K562 (cell line): ENCODE measurements at regions not wholly inside any gene's neighbourhood (a gene's known extent, or its start where the extent isn't known, plus 50 kb on each side); places are given as distances from the start of the nearest gene placed in this dataset.

Experiments
- ATAC-seq: fragments of 200-7000 bp; cut with Tn5 transposase; 3 replicates; pipeline ENCODE4 v1.9.1; 2020; ENCODE audit warnings: moderate library complexity
- BruUV-seq: library from RNA; stranded (reverse); fragments of 400-500 nt; replicated peaks from 2 replicates; lab custom pipeline; 2021; lab: Mats Ljungman, UMichigan
- CTCF ChIA-PET: fragments of 300-600 bp; formaldehyde crosslinking; extraction: SDS; loops from one replicate; lab custom pipeline; 2021; ENCODE audit warnings: low intra/inter-chr PET ratio; lab: Yijun Ruan, JAX
- POLR2A ChIA-PET: fragments of 300-600, 350-650 bp; sonication (Branson Sonifier 250); formaldehyde crosslinking; extraction: SDS; loops from one replicate; lab custom pipeline; 2021; ENCODE audit warnings: antibody characterized with exemption, inconsistent platforms; lab: Yijun Ruan, JAX
- DNase-seq, 4 experiments: peaks; one replicate each; pipeline versions ENCODE4 v3.0.0 to v3.0.0-alpha.2; 2011 to 2018; ENCODE audit warnings: low spot score in 3 of 4, mixed read lengths in 3 of 4; ENCODE audit errors: extremely low read depth in 1 of 4
- FAIRE-seq: peaks from 2 replicates; lab custom pipeline; 2011; peaks lifted over from hg19 to GRCh38; lab: Jason Lieb, UNC
- H2AFZ ChIP-seq: 2 replicates; pipeline ENCODE4 v1.6.0; 2011; ENCODE audit warnings: low read depth, low read length, control low read depth, inconsistent platforms
- H3K27ac ChIP-seq: fragments of 200-600 bp; 3 replicates; pipeline ENCODE4 v1.8.0; 2011; ENCODE audit warnings: low read depth, mild to moderate bottlenecking, control low read depth, inconsistent platforms, low read length, moderate library complexity, mixed read lengths; ENCODE audit errors: extremely low read depth
- H3K27me3 ChIP-seq, 2 experiments: fragments of 300-600 bp in 1 of 2; 2 replicates in 1 of 2; 3 replicates in 1 of 2; pipeline versions ENCODE4 v1.6.0 to v1.8.0; 2011; ENCODE audit warnings: inconsistent platforms in 2 of 2, low read length in 2 of 2, mild to moderate bottlenecking in 1 of 2, mixed read lengths in 1 of 2, moderate library complexity in 1 of 2; ENCODE audit not compliant: control insufficient read depth in 2 of 2, insufficient read depth in 2 of 2
- H3K36me3 ChIP-seq: fragments of 300-600 bp; 3 replicates; pipeline ENCODE4 v1.8.0; 2011; ENCODE audit warnings: mild to moderate bottlenecking, low read length, inconsistent platforms; ENCODE audit not compliant: control insufficient read depth, insufficient read depth
- H3K4me1 ChIP-seq, 2 experiments: fragments of 200-600 bp in 1 of 2; replicated peaks in 1 of 2; 2 replicates in 1 of 2; 3 replicates in 1 of 2; pipeline versions ENCODE4 v1.5.1 to v1.8.0; 2011; ENCODE audit warnings: inconsistent platforms in 2 of 2, low read length in 2 of 2, mild to moderate bottlenecking in 1 of 2, mixed read lengths in 1 of 2, moderate library complexity in 1 of 2; ENCODE audit not compliant: control insufficient read depth in 2 of 2, insufficient read depth in 2 of 2
- H3K4me2 ChIP-seq: 2 replicates; pipeline ENCODE4 v1.6.1; 2011; ENCODE audit warnings: low read length, control low read depth, inconsistent platforms, mixed read lengths; ENCODE audit not compliant: insufficient read depth
- H3K4me3 ChIP-seq: fragments of 200-600 bp; sonication (generic), shearing (Covaris generic); 2 replicates; pipeline ENCODE4 v1.5.1; 2016; ENCODE audit warnings: control low read depth, inconsistent platforms
- H3K79me2 ChIP-seq: fragments of 200-600 bp; 3 replicates; pipeline ENCODE4 v1.8.0; 2011; ENCODE audit warnings: low read length, inconsistent platforms; ENCODE audit not compliant: control insufficient read depth, insufficient read depth
- H3K9ac ChIP-seq, 2 experiments: 2 replicates each; pipeline versions ENCODE4 v1.6.0 to v1.6.1; 2011; ENCODE audit warnings: low read depth in 2 of 2, low read length in 2 of 2, control low read depth in 1 of 2, inconsistent platforms in 1 of 2, mild to moderate bottlenecking in 1 of 2, mixed read lengths in 1 of 2; ENCODE audit not compliant: insufficient read depth in 1 of 2
- H3K9me1 ChIP-seq: one replicate; pipeline ENCODE4 v1.6.0; 2011; ENCODE audit warnings: inconsistent platforms, mild to moderate bottlenecking, low read length, moderate library complexity; ENCODE audit not compliant: control insufficient read depth, insufficient read depth
- H3K9me3 ChIP-seq: replicated peaks from 2 replicates; pipeline ENCODE4 v1.5.1; 2011; ENCODE audit warnings: low read depth, low read length, inconsistent platforms; ENCODE audit not compliant: control insufficient read depth, insufficient read depth
- H4K20me1 ChIP-seq: replicated peaks from 2 replicates; pipeline ENCODE4 v1.6.1; 2011; ENCODE audit warnings: low read length, inconsistent platforms, mixed read lengths; ENCODE audit not compliant: control insufficient read depth, insufficient read depth
- DIDO1 ChIP-seq: fragments of 450-650 bp; IDR thresholded peaks from 2 replicates; pipeline ENCODE4 v1.6.1; 2016; ENCODE audit warnings: low read depth, missing biosample characterization, missing genetic modification characterization
- DPF2 ChIP-seq: fragments of 450-650 bp; IDR thresholded peaks from 2 replicates; pipeline ENCODE4 v1.6.1; 2016
- KAT2B ChIP-seq: IDR thresholded peaks from one replicate; pipeline ENCODE4 v1.6.1; 2012; ENCODE audit warnings: low read depth, mild to moderate bottlenecking, control low read depth, inconsistent platforms, low read length, moderate library complexity
- L3MBTL2 ChIP-seq: fragments of 450-650 bp; IDR thresholded peaks from 2 replicates; pipeline ENCODE4 v1.6.1; 2016; ENCODE audit warnings: mild to moderate bottlenecking, moderate library complexity
- MCM7 ChIP-seq, 2 experiments: fragments of 450-650 bp; IDR thresholded peaks; 2 replicates each; pipeline ENCODE4 v1.6.1; 2016 to 2018
- NCOR1 ChIP-seq: fragments of 450-650 bp; IDR thresholded peaks from 2 replicates; pipeline ENCODE4 v1.6.1; 2016; ENCODE audit warnings: mild to moderate bottlenecking, moderate library complexity
- NKRF ChIP-seq: fragments of 450-650 bp; IDR thresholded peaks from 2 replicates; pipeline ENCODE4 v1.6.1; 2016; ENCODE audit warnings: borderline replicate concordance
- RBBP5 ChIP-seq: fragments of 200-600 bp; sonication (generic); IDR thresholded peaks from 2 replicates; pipeline ENCODE4 v1.6.1; 2012; ENCODE audit warnings: borderline replicate concordance, mild to moderate bottlenecking, low read length, control low read depth, inconsistent platforms; ENCODE audit not compliant: insufficient read depth, poor library complexity, severe bottlenecking
- SMARCA5 ChIP-seq: fragments of 450-650 bp; IDR thresholded peaks from 2 replicates; pipeline ENCODE4 v1.6.1; 2016
- SPI1 ChIP-seq: IDR thresholded peaks from 2 replicates; pipeline ENCODE4 v1.6.1; 2011; ENCODE audit warnings: low read depth, low read length, control low read depth, borderline replicate concordance
- ZBTB1 ChIP-seq: sonication (generic); formaldehyde crosslinking; IDR thresholded peaks from 2 replicates; pipeline ENCODE4 v1.8.1; 2023; ENCODE audit warnings: missing genetic modification reagents, low read depth, mild to moderate bottlenecking, borderline replicate concordance
- ZNF239 ChIP-seq: fragments of 250-450 bp; sonication (Bioruptor Pico); IDR thresholded peaks from 2 replicates; pipeline ENCODE4 v1.4.0; 2020; ENCODE audit warnings: mild to moderate bottlenecking
- ZNF436 ChIP-seq: fragments of 250-450, 450-650 bp; sonication (Bioruptor Pico); formaldehyde crosslinking; IDR thresholded peaks from 2 replicates; pipeline ENCODE4 v1.7.0; 2020; ENCODE audit warnings: mild to moderate bottlenecking
- ZNF717 ChIP-seq: fragments of 250-450 bp; sonication (Bioruptor Pico); IDR thresholded peaks from 2 replicates; pipeline ENCODE4 v1.5.0; 2021
- ZSCAN29 ChIP-seq: fragments of 450-650 bp; IDR thresholded peaks from 2 replicates; pipeline ENCODE4 v1.6.1; 2017
- WGBS: fragments of 100-300 bp; shearing (Covaris generic); methylation state at CpG from one replicate; pipeline ENCODE4 v1.1.6; 2016; ENCODE audit warnings: low coverage, mixed read lengths; ENCODE audit not compliant: insufficient coverage; ENCODE audit errors: missing lambda C conversion rate; 5-methylcytosine and 5-hydroxymethylcytosine counted together
- in situ Hi-C: fragments of 300-500 bp; cut with MboI; formaldehyde crosslinking; loops from 4 replicates; pipeline ENCODE4 v1.15.0; 2018; ENCODE audit warnings: inconsistent platforms, mixed read lengths
- intact Hi-C: fragments of 100-400 bp; cut with micrococcal nuclease; formaldehyde crosslinking; loops from 2 replicates; pipeline ENCODE4 v1.14.2; 2022

GRCh38 chr5:66356011-66356565, 212.0 kb downstream of the SREK1 start (continued):
- TF ChIP-seq RBBP5 (no peak), L3MBTL2 (no peak), ZNF239 (CRISPR knock-in tag) (no peak), DPF2 (no peak), NKRF (no peak), SMARCA5 (no peak)
- TF ChIP-seq, all 486 proteins: peak for 0

GRCh38 chr5:66358741-66359140, 214.6 kb downstream of the SREK1 start:
- ATAC-seq (no peak), DNase-seq (no peak), FAIRE-seq (no peak)
- no peak overlapping the region for H3K4me2 ChIP-seq
- H2AFZ ChIP-seq = no peak overlapping the region
- in situ Hi-C loops = no loop called here
- no peaks in the 10 kb centered on the region for H4K20me1 ChIP-seq
- no peaks in the 10 kb centered on the region for H3K9me1 ChIP-seq
- no peak overlapping the region for H3K9ac ChIP-seq
- H3K4me1 ChIP-seq = no peaks in the 10 kb centered on the region
- no peaks in the 10 kb centered on the region for H3K9me3 ChIP-seq
- H3K4me3 ChIP-seq = no peak overlapping the region
- POLR2A ChIA-PET = interaction anchor here (0.9 kb wide), 1 partner anchor 9 kb away, joined by 3 read pairs; no protein-coding TSS in a partner anchor
- H3K79me2 ChIP-seq = no peaks in the 10 kb centered on the region
- 4% methylated on average over 3 of the region's 3 CpGs for WGBS
- H3K27me3 ChIP-seq = peaks cover 0 to 6% of the 10 kb centered on the region in 2 experiments; a peak in 2 of 5 replicates
- no peaks in the 10 kb centered on the region for H3K36me3 ChIP-seq
- H3K27ac ChIP-seq = no peak overlapping the region
- CTCF ChIA-PET = no interaction called here
- no TSS peak for BruUV-seq
- no peak for TF ChIP-seq ZNF436
- no peak for TF ChIP-seq NCOR1
- no peak for TF ChIP-seq ZSCAN29
- TF ChIP-seq SPI1 = no peak
- no peak for TF ChIP-seq MCM7 (IDR thresholded peaks at IDR 0.05)
- no peak for TF ChIP-seq ZNF717 (CRISPR knock-in tag)
- TF ChIP-seq DIDO1 (tag) = no peak
- no peak for TF ChIP-seq ZBTB1 (CRISPR knock-in tag)
- no peak for TF ChIP-seq KAT2B
- intact Hi-C loops = no loop called here
